ENCODE measurements at regions not wholly inside any gene's neighbourhood (a gene's known extent, or its start where the extent isn't known, plus 50 kb on each side); places are given as distances from the start of the nearest gene placed in this dataset.

GRCh38 chr15:95996494-95996893 is 334.0 kb upstream of the NR2F2 start:
- Histone ChIP-seq H3K4me1 (ENCODE audit: insufficient read depth) (peaks cover 23% of the 10 kb centered on the region), H3K27ac (ENCODE audit: low read depth) (no peak overlapping the region), H4K20me1 (replicated peaks; ENCODE audit: insufficient read depth) (no peaks in the 10 kb centered on the region), H3F3A (replicated peaks; ENCODE audit: low read depth) (no peaks in the 10 kb centered on the region), H3K4me2 (no peak overlapping the region), H3K36me3 (ENCODE audit: insufficient read depth) (no peaks in the 10 kb centered on the region), H3K79me2 (replicated peaks; ENCODE audit: insufficient read depth) (no peaks in the 10 kb centered on the region), H3K27me3 (ENCODE audit: insufficient read depth) (no peaks in the 10 kb centered on the region), H3K4me3 (no peak overlapping the region), H2AFZ (no peak overlapping the region), H3K9me2 (ENCODE audit: insufficient read depth) (peaks cover 3% of the 10 kb centered on the region)
- Mint-ChIP-seq H3K36me3 (ENCODE audit: low read depth) (no peaks in the 10 kb centered on the region), H3K4me3 (no peak overlapping the region), H3K9me3 (no peaks in the 10 kb centered on the region), H3K27me3 (ENCODE audit: insufficient read depth, low read depth, poor library complexity) (no peaks in the 10 kb centered on the region), H3K27ac (no peak overlapping the region), H3K4me1 (peaks cover 15% of the 10 kb centered on the region)
- TF ChIP-seq ZNF462 (CRISPR knock-in tag; IDR thresholded peaks at IDR 0.05) (no peak), REST (IDR thresholded peaks at IDR 0.05; ENCODE audit: unreplicated experiment) (no peak), JUNB (IDR thresholded peaks at IDR 0.05; ENCODE audit: unreplicated experiment) (no peak), CTCF (conservative IDR thresholded peaks at IDR 0.05; ENCODE audit: low read depth in 2 of 2) (no peak), STAT1 (IDR thresholded peaks at IDR 0.05; ENCODE audit: unreplicated experiment) (no peak), POLR2AphosphoS5 (IDR thresholded peaks at IDR 0.05; ENCODE audit: low read depth) (no peak)
- ATAC-seq (no peak), DNase-seq (ENCODE audit: low spot score) (no peak)
